ENCODE measurements at regions not wholly inside any gene's neighbourhood (a gene's known extent, or its start where the extent isn't known, plus 50 kb on each side); places are given as distances from the start of the nearest gene placed in this dataset.

DNA sequence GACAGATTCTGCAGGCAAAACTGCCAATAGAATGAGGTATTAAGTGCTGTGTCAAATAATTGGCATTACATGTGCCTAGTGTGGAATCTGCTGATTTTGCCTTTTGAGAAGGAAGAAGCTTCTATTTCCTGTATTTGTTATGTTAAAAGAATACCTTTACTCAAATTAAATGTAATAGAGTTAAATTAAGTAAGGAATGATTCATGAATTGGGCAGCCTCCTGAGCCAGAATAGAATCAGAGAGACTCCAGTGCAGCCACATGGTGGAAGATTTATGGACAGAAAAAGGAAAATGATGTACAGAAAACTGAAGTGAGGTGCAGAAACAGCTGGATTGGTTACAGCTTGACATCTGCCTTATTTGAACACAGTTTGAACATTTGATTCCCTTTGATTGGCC, 464.4 kb upstream of the SEMA6A start:
- no peak overlapping the region for H3K4me3 Mint-ChIP-seq (ENCODE audit: unreplicated experiment)
- no peak overlapping the region for H3K27ac Mint-ChIP-seq (ENCODE audit: unreplicated experiment)
- TF ChIP-seq, protein P1, sequence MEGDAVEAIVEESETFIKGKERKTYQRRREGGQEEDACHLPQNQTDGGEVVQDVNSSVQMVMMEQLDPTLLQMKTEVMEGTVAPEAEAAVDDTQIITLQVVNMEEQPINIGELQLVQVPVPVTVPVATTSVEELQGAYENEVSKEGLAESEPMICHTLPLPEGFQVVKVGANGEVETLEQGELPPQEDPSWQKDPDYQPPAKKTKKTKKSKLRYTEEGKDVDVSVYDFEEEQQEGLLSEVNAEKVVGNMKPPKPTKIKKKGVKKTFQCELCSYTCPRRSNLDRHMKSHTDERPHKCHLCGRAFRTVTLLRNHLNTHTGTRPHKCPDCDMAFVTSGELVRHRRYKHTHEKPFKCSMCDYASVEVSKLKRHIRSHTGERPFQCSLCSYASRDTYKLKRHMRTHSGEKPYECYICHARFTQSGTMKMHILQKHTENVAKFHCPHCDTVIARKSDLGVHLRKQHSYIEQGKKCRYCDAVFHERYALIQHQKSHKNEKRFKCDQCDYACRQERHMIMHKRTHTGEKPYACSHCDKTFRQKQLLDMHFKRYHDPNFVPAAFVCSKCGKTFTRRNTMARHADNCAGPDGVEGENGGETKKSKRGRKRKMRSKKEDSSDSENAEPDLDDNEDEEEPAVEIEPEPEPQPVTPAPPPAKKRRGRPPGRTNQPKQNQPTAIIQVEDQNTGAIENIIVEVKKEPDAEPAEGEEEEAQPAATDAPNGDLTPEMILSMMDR (IDR thresholded peaks at IDR 0.05): no peak
- H3K27me3 Mint-ChIP-seq (ENCODE audit: low read depth): no peaks in the 10 kb centered on the region
- no peak for DNase-seq (ENCODE audit: low spot score)
- H3K4me1 Mint-ChIP-seq (ENCODE audit: low read depth): no peaks in the 10 kb centered on the region
- H3K9me3 Mint-ChIP-seq (ENCODE audit: low read depth): no peaks in the 10 kb centered on the region
- no peaks in the 10 kb centered on the region for H3K36me3 Mint-ChIP-seq (ENCODE audit: low read depth)

- Mint-ChIP-seq H3K4me1 (ENCODE audit: low read depth) (no peaks in the 10 kb centered on the region), H3K4me3 (ENCODE audit: unreplicated experiment) (no peak overlapping the region), H3K27ac (ENCODE audit: unreplicated experiment) (no peak overlapping the region), H3K9me3 (ENCODE audit: low read depth) (no peaks in the 10 kb centered on the region), H3K36me3 (ENCODE audit: low read depth) (no peaks in the 10 kb centered on the region), H3K27me3 (ENCODE audit: low read depth) (no peaks in the 10 kb centered on the region)
- TF ChIP-seq, protein P1 (IDR thresholded peaks at IDR 0.05): no peak
- no peak for DNase-seq (ENCODE audit: low spot score)
These were observed 452.8 kb upstream of the SEMA6A start for GRCh38 chr5:117027384-117027783.

DNA sequence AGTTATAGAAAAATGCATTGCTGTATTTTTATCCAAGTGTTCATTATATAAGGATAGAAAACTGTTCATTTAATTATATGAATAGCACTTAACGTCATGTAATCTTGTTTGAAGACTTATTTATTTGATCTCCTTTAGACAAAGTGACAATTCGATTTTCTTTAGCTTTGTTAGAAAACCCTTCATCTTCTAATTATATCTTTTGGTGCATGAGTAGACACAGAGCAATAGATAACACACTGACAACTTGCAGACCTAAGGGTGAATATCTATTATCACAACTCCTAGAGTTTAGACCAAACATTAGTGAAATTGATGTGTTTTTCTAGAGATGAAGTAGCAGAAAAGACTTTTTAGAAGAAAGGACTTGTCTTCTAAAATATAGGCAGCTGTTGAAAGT, 446.4 kb upstream of the SEMA6A start:
- Mint-ChIP-seq H3K4me3 (ENCODE audit: unreplicated experiment) (no peak overlapping the region), H3K27me3 (ENCODE audit: low read depth) (no peaks in the 10 kb centered on the region), H3K27ac (ENCODE audit: unreplicated experiment) (no peak overlapping the region), H3K4me1 (ENCODE audit: low read depth) (no peaks in the 10 kb centered on the region), H3K9me3 (ENCODE audit: low read depth) (no peaks in the 10 kb centered on the region), H3K36me3 (ENCODE audit: low read depth) (no peaks in the 10 kb centered on the region)
- no peak for DNase-seq (ENCODE audit: low spot score)
- TF ChIP-seq, protein P1 (IDR thresholded peaks at IDR 0.05): no peak

DNA sequence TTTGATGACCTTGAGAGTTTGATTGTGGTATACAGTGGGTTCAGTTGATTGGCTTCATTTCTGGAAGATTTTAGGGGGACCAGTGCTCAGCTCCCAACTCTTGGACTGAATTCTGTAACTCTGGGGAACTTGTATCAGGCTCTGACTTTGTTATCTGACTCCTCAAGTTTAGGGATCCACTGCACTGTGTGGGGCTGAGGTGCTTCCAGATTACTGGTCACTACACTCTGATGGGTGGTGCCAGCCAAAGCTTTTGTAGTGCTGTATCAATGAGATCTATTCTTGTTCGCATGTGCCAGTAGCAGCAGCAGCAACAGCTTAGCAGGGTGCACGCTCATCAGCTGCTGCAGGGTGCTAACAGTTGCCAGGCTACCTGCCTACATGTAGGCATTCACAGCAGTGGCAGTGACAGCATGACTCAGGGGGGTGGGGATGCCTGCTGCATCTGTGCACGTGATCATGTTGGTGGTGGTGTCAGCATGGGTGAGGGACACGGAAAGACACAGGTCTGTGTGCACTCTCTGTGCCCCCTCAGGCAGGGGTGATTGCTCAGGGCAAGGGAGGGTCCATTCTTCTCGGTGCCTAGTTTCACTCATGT, 438.8 kb upstream of the SEMA6A start:
- Mint-ChIP-seq H3K4me1 (ENCODE audit: low read depth) (no peaks in the 10 kb centered on the region), H3K9me3 (ENCODE audit: low read depth) (peaks cover 25% of the 10 kb centered on the region), H3K27me3 (ENCODE audit: low read depth) (no peaks in the 10 kb centered on the region), H3K4me3 (ENCODE audit: unreplicated experiment) (no peak overlapping the region), H3K27ac (ENCODE audit: unreplicated experiment) (no peak overlapping the region), H3K36me3 (ENCODE audit: low read depth) (peaks cover 2% of the 10 kb centered on the region)
- peak; percentile 64 for DNase-seq (ENCODE audit: low spot score)
- TF ChIP-seq, protein P1 (IDR thresholded peaks at IDR 0.05): no peak

DNA sequence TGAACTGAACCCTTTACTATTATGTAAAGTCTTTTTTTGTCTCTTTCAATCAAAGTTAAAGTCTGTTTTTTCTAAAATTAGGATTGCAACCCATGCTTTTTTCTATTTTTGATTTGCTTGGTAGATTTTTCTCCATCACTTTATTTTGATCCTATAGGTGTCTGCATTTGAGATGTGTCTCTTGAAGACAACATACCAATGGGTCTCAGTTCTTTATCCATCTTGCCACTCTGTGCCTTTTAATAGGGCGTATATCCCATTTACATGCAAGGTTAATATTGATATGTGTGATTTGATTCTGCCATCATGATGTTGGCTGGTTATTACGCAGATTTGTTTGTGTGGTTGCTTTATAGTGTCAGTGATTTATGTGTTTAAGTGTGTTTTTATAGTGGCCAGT, 436.0 kb upstream of the SEMA6A start:
- Mint-ChIP-seq H3K27ac (ENCODE audit: unreplicated experiment) (no peak overlapping the region), H3K4me3 (ENCODE audit: unreplicated experiment) (no peak overlapping the region), H3K27me3 (ENCODE audit: low read depth) (no peaks in the 10 kb centered on the region), H3K36me3 (ENCODE audit: low read depth) (peaks cover 2% of the 10 kb centered on the region), H3K9me3 (ENCODE audit: low read depth) (peaks cover 25% of the 10 kb centered on the region), H3K4me1 (ENCODE audit: low read depth) (no peaks in the 10 kb centered on the region)
- TF ChIP-seq, protein P1 (IDR thresholded peaks at IDR 0.05): no peak
- DNase-seq (ENCODE audit: low spot score): no peak
